Thyroid gland (tissue), 4 donors: ENCODE measurements at regions not wholly inside any gene's neighbourhood (a gene's known extent, or its start where the extent isn't known, plus 50 kb on each side); places are given as distances from the start of the nearest gene placed in this dataset.

Source experiments
- DNase-seq, 2 donors: peaks; one replicate each; pipeline ENCODE4 v3.0.0-alpha.2; 2019
- H3K27ac ChIP-seq, 3 donors: fragments of 200-600 bp; sonication (generic); 1 replicate in 2 of 3; 2 replicates in 1 of 3; pipeline ENCODE4 v1.5.1; 2016 to 2019; ENCODE audit warnings: mild to moderate bottlenecking in 1 of 3, moderate library complexity in 1 of 3
- H3K27me3 ChIP-seq: fragments of 200-600 bp; sonication (generic); one replicate; pipeline ENCODE4 v1.5.1; 2019
- H3K36me3 ChIP-seq, 2 donors: fragments of 200-600 bp; sonication (generic); one replicate each; pipeline ENCODE4 v1.5.1; 2016 to 2019
- H3K4me1 ChIP-seq, 2 donors: fragments of 200-600 bp; sonication (generic); one replicate each; pipeline ENCODE4 v1.5.1; 2017 to 2019
- H3K4me3 ChIP-seq, 3 donors: fragments of 200-600 bp; sonication (generic); replicated peaks in 1 of 3; 1 replicate in 2 of 3; 2 replicates in 1 of 3; pipeline ENCODE4 v1.5.1; 2016; ENCODE audit warnings: mild to moderate bottlenecking in 1 of 3
- H3K9me3 ChIP-seq: fragments of 200-600 bp; sonication (generic); one replicate; pipeline ENCODE4 v1.5.1; 2017
- POLR2A ChIP-seq, 2 donors: fragments of 450-650 bp; IDR thresholded peaks; one replicate each; pipeline ENCODE4 v1.6.1; 2017; ENCODE audit warnings: antibody characterized with exemption in 2 of 2, mild to moderate bottlenecking in 2 of 2, moderate library complexity in 1 of 2
- WGBS, 2 donors: methylation state at CpG; one replicate each; pipeline ENCODE4 v1.1.5; 2017; 5-methylcytosine and 5-hydroxymethylcytosine counted together
- intact Hi-C: fragments of 100-400 bp; cut with DNase I; formaldehyde crosslinking; loops from one replicate; pipeline ENCODE4 v1.15.1; 2023
- TF ChIP-seq, protein P1 (sequence below), 6 experiments: fragments of 200-600 bp in 3 of 6; fragments of 450-650 bp in 3 of 6; sonication (generic) in 3 of 6; IDR thresholded peaks; one replicate each; pipeline ENCODE4 v1.5.1; 2016 to 2019; ENCODE audit warnings: antibody characterized with exemption in 6 of 6, mild to moderate bottlenecking in 2 of 6, inconsistent platforms in 1 of 6, moderate library complexity in 1 of 6

DNA sequence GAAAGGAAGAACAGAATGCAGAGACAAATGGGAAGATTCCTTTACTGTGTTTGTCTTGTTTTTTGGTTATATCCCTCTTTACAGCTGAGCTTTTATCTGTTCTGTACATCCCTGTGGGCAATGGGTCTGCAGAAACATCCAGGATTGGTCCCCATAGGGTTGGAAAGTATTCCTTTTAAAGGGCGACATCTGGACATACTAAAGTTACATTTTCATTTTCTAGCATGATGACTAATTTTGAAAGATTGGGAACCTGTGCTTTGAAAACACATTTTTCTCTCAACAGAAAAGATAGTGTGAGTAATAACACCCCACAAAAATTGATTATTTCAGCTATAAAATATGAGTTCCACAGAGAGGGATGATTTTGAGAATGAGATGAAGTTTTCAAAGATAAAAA lies 435.8 kb downstream of the GPAM start:
- Histone ChIP-seq H3K36me3 (no peaks in the 10 kb centered on the region), H3K4me3 (no peak overlapping the region), H3K27me3 (no peaks in the 10 kb centered on the region), H3K9me3 (no peaks in the 10 kb centered on the region), H3K27ac (no peak overlapping the region), H3K4me1 (no peaks in the 10 kb centered on the region)
- TF ChIP-seq, protein P1, sequence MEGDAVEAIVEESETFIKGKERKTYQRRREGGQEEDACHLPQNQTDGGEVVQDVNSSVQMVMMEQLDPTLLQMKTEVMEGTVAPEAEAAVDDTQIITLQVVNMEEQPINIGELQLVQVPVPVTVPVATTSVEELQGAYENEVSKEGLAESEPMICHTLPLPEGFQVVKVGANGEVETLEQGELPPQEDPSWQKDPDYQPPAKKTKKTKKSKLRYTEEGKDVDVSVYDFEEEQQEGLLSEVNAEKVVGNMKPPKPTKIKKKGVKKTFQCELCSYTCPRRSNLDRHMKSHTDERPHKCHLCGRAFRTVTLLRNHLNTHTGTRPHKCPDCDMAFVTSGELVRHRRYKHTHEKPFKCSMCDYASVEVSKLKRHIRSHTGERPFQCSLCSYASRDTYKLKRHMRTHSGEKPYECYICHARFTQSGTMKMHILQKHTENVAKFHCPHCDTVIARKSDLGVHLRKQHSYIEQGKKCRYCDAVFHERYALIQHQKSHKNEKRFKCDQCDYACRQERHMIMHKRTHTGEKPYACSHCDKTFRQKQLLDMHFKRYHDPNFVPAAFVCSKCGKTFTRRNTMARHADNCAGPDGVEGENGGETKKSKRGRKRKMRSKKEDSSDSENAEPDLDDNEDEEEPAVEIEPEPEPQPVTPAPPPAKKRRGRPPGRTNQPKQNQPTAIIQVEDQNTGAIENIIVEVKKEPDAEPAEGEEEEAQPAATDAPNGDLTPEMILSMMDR (IDR thresholded peaks at IDR 0.05): no peak
- TF ChIP-seq POLR2A (IDR thresholded peaks at IDR 0.05): no peak
- DNase-seq: no peak
- WGBS, 2 donors: 70 to 81% methylated on average over 1 of the region's 1 CpG
- intact Hi-C loops: no loop called here

DNA sequence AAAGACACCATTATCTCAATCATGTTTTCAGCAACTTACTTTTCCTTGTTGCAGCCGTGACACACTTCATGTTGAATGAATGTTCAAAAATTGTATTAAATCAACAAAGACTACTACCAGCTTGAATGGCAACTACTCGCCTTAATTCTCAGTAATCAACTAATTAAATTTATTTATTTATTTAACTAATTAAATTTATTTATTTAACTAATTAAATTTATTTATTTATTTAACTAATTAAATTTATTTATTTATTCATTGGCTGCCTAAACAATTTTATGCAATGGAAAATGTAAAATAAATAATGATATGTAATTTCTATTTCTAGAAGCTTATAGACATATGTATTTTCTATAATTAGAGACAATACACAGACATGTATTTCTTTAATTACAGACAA lies 435.4 kb downstream of the GPAM start:
- Histone ChIP-seq H3K4me1 (no peaks in the 10 kb centered on the region), H3K27me3 (no peaks in the 10 kb centered on the region), H3K4me3 (no peak overlapping the region), H3K27ac (no peak overlapping the region), H3K9me3 (no peaks in the 10 kb centered on the region), H3K36me3 (no peaks in the 10 kb centered on the region)
- DNase-seq: no peak
- no peak for TF ChIP-seq POLR2A (IDR thresholded peaks at IDR 0.05)
- TF ChIP-seq, protein P1 (IDR thresholded peaks at IDR 0.05): no peak
- intact Hi-C loops: no loop called here
- WGBS, 2 donors: 82 to 84% methylated on average over 2 of the region's 2 CpGs

DNA sequence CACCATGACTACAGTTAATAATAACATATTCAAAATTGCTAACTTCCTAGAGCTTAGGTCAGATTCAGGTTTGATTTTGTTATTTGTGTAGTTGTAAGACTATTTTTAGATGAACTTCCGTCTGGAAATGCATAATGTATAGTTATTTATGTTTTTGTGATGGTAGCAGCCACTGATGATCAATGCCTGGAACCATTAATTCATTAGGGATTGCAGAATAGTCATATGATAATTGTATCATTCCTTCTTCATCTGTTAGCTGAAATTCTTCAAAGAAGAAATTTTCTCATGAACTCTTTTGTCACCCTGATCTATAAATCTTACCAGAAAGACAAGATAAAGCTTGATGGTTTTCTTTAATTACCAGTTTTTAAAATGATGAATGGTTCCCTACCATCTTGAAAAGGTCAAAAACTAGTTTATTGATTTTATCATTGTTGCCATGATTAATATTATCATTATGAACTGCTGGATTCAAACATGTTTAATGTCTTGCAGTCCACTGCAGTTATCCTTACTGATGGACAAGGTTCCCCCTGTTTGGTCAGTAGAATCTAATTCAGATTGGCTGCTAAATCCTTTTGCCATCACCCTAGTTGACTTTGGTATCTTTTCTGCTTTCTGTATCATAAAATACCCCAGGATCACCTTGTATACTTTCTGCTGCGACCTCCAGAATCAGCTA lies 433.3 kb downstream of the GPAM start:
- no peak for DNase-seq
- no peaks in the 10 kb centered on the region for H3K4me1 ChIP-seq
- H3K4me3 ChIP-seq: no peak overlapping the region
- no peaks in the 10 kb centered on the region for H3K27me3 ChIP-seq
- intact Hi-C loops: no loop called here
- WGBS, 2 donors: 61 to 67% methylated on average over 2 of the region's 2 CpGs
- TF ChIP-seq, protein P1 (IDR thresholded peaks at IDR 0.05): no peak
- no peak for TF ChIP-seq POLR2A (IDR thresholded peaks at IDR 0.05)
- H3K9me3 ChIP-seq: no peaks in the 10 kb centered on the region
- H3K36me3 ChIP-seq: no peaks in the 10 kb centered on the region
- H3K27ac ChIP-seq: no peak overlapping the region

DNA sequence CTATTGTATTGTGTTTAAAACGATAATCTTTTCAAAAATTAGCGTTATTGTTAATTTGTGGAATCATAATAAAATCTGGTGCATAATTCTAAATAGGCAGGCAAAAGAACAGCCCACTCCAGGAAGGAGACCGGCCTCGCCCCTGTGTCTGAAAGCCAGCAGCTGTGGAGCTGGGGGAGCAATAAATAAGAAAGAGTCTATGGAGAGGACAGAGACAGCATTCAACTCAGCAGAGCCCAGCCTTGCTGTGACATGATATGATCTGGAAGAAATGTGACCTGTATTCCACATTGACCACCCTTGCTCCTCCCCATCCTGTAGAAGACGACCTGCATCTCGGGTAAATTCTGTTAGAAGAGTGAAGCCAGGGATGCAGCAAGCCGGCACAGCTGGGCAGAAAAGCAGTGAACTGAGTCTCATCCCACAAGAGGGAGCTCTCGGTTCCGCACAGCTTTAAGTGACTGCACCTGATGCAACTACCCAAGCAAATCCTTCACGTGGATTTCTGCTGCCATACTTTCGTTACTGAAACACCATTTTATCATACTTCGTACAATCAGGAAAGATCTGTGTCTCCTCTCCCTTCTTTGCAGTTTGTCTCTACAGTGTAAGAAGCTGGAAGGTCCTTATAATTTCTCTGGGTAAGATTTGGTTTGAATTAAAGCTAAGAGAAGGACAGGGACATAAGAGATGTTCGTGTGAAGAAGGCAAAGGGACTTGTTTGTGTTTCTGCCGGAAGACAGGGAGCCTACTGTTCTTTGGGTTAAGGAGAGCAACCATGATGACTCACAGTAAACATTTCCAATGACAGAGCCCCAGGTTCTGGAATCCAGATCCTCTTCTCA lies 427.1 kb downstream of the GPAM start:
- 35 to 36% methylated on average over 14 of the region's 14 CpGs for WGBS, 2 donors
- TF ChIP-seq, protein P1 (IDR thresholded peaks at IDR 0.05): peak in 1 of 6 experiments; percentile 37
- TF ChIP-seq POLR2A (IDR thresholded peaks at IDR 0.05): no peak
- no peak overlapping the region for H3K27ac ChIP-seq
- DNase-seq: peak; percentile 28 to 40
- intact Hi-C loops: no loop called here
- H3K4me1 ChIP-seq: no peaks in the 10 kb centered on the region
- H3K36me3 ChIP-seq: no peaks in the 10 kb centered on the region
- H3K9me3 ChIP-seq: no peaks in the 10 kb centered on the region
- H3K27me3 ChIP-seq: no peaks in the 10 kb centered on the region
- no peak overlapping the region for H3K4me3 ChIP-seq

DNA sequence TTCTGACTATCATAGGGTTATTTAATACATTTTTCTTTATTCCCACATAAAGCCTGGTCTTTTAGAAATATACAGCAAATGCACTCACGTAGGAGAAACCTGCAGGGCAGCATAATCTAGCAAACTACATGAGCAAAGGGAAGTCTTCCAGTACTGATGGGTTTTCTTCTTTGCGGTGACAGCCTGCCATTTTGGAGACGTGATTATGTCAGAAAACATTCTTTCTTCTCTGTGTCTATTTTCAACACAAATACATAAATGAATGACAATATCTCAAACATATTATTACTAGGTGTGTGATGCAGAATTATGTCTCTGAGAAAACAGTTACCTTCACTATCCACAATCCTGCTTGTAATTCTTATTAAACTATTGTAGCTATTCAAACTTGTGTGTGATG lies 425.0 kb downstream of the GPAM start:
- H3K27ac ChIP-seq: no peak overlapping the region
- no peak for DNase-seq
- WGBS, 2 donors: 71 to 79% methylated on average over 3 of the region's 3 CpGs
- H3K4me1 ChIP-seq: no peaks in the 10 kb centered on the region
- H3K4me3 ChIP-seq: no peak overlapping the region
- intact Hi-C loops: no loop called here
- no peaks in the 10 kb centered on the region for H3K27me3 ChIP-seq
- H3K36me3 ChIP-seq: no peaks in the 10 kb centered on the region
- H3K9me3 ChIP-seq: no peaks in the 10 kb centered on the region
- TF ChIP-seq POLR2A (IDR thresholded peaks at IDR 0.05): no peak
- TF ChIP-seq, protein P1 (IDR thresholded peaks at IDR 0.05): no peak
